GM12872 (cell line): ENCODE measurements at regions not wholly inside any gene's neighbourhood (a gene's known extent, or its start where the extent isn't known, plus 50 kb on each side); places are given as distances from the start of the nearest gene placed in this dataset.

ENCODE experiments used
- TF ChIP-seq, protein P1 (sequence below): IDR thresholded peaks from 3 replicates; pipeline ENCODE4 v1.5.1; 2011; ENCODE audit warnings: low read depth, mild to moderate bottlenecking, low read length, moderate library complexity; ENCODE audit not compliant: insufficient read depth

- TF ChIP-seq, protein P1, sequence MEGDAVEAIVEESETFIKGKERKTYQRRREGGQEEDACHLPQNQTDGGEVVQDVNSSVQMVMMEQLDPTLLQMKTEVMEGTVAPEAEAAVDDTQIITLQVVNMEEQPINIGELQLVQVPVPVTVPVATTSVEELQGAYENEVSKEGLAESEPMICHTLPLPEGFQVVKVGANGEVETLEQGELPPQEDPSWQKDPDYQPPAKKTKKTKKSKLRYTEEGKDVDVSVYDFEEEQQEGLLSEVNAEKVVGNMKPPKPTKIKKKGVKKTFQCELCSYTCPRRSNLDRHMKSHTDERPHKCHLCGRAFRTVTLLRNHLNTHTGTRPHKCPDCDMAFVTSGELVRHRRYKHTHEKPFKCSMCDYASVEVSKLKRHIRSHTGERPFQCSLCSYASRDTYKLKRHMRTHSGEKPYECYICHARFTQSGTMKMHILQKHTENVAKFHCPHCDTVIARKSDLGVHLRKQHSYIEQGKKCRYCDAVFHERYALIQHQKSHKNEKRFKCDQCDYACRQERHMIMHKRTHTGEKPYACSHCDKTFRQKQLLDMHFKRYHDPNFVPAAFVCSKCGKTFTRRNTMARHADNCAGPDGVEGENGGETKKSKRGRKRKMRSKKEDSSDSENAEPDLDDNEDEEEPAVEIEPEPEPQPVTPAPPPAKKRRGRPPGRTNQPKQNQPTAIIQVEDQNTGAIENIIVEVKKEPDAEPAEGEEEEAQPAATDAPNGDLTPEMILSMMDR = no peak
These were observed 328.7 kb upstream of the B3GAT1 start for GRCh38 chr11:134740590-134741261.

DNA sequence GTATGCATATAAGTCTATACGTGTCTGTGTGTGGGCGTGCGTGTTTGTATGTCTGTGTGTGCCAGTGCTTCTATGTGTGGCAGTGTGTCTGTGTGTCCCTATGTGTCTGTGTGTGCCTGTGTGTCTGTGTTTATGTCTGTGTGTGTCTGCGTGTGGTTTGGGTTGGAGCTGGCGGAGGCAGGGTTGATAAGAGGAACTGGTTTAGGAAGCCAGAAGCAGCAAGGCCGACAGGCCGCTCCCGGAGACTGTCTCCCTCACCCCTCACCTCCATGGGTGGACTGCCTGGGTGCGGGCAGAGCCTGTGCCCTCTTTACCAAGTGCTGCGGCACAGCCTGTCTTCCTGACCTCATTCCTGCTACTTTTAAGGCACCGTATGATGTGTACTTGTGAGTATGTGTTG is 327.1 kb upstream of the B3GAT1 start:
- TF ChIP-seq, protein P1 = no peak

DNA sequence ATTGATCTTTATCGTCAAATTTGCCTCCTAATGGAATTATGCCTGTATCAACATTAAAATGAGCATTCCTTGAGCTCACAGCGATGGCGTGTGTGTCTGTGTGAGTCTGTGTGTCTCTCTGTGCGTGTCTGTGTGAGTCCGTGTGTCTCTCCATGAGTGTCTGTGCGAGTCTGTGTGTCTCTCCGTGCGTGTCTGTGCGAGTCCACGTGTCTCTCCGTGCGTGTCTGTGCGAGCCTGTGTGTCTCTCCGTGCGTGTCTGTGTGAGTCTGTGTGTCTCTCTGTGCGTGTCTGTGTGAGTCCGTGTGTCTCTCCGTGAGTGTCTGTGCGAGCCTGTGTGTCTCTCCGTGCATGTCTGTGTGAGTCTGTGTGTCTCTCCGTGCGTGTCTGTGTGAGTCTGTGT is 326.5 kb upstream of the B3GAT1 start:
- TF ChIP-seq, protein P1 = no peak

- TF ChIP-seq, protein P1 = no peak
These were observed 325.8 kb upstream of the B3GAT1 start for GRCh38 chr11:134737563-134738510.

- TF ChIP-seq, protein P1 = no peak
These were observed 324.4 kb upstream of the B3GAT1 start for GRCh38 chr11:134736251-134736947.

- TF ChIP-seq, protein P1 = no peak
These were observed 322.9 kb upstream of the B3GAT1 start for GRCh38 chr11:134734894-134735293.
